Lung (tissue), 11 donors: ENCODE measurements at regions not wholly inside any gene's neighbourhood (a gene's known extent, or its start where the extent isn't known, plus 50 kb on each side); places are given as distances from the start of the nearest gene placed in this dataset.

Experiments
- ATAC-seq: fragments of 200-7000 bp; cut with Tn5 transposase; one replicate; pipeline ENCODE4 v1.9.1; 2020; ENCODE audit warnings: moderate number of reproducible peaks; ENCODE audit not compliant: insufficient read depth, low FRiP score
- DNase-seq, 3 donors: peaks; one replicate each; pipeline ENCODE4 v3.0.0-alpha.2; 2013 to 2017
- H3K27ac ChIP-seq, 2 donors: one replicate each; pipeline ENCODE4 v1.5.1; 2013; ENCODE audit warnings: mild to moderate bottlenecking in 2 of 2, moderate library complexity in 2 of 2, control low read depth in 1 of 2, inconsistent platforms in 1 of 2, low read depth in 1 of 2, low read length in 1 of 2
- H3K27me3 ChIP-seq, 3 donors: one replicate each; pipeline ENCODE4 v1.5.1; 2013; ENCODE audit warnings: low read length in 2 of 3; ENCODE audit not compliant: control insufficient read depth in 3 of 3, insufficient read depth in 3 of 3
- H3K36me3 ChIP-seq, 4 donors: one replicate each; pipeline ENCODE4 v1.5.1; 2013; ENCODE audit warnings: low read length in 4 of 4, mild to moderate bottlenecking in 1 of 4, moderate library complexity in 1 of 4; ENCODE audit not compliant: control insufficient read depth in 4 of 4, insufficient read depth in 4 of 4
- H3K4me1 ChIP-seq, 5 donors: one replicate each; pipeline ENCODE4 v1.5.1; 2013; ENCODE audit warnings: low read length in 5 of 5, mild to moderate bottlenecking in 2 of 5, moderate library complexity in 1 of 5; ENCODE audit not compliant: control insufficient read depth in 5 of 5, insufficient read depth in 5 of 5
- H3K4me3 ChIP-seq: one replicate; pipeline ENCODE4 v1.5.1; 2013; ENCODE audit warnings: mild to moderate bottlenecking, control low read depth, moderate library complexity
- H3K9ac ChIP-seq, 2 donors: one replicate each; pipeline ENCODE4 v1.5.1; 2013; ENCODE audit warnings: low read length in 2 of 2, control low read depth in 1 of 2; ENCODE audit not compliant: insufficient read depth in 1 of 2
- H3K9me3 ChIP-seq, 4 donors: one replicate each; pipeline ENCODE4 v1.5.1; 2013; ENCODE audit warnings: low read length in 3 of 4, mild to moderate bottlenecking in 1 of 4, moderate library complexity in 1 of 4; ENCODE audit not compliant: control insufficient read depth in 4 of 4, insufficient read depth in 3 of 4
- WGBS, 2 donors: extraction: QIAGEN DNeasy Blood & Tissue Kit; methylation state at CpG; one replicate each; pipeline ENCODE4 v1.1.7; 2013; 5-methylcytosine and 5-hydroxymethylcytosine counted together
- TF ChIP-seq, protein P1 (sequence below): IDR thresholded peaks from 2 replicates; pipeline ENCODE4 v1.5.1; 2012; ENCODE audit warnings: mild to moderate bottlenecking; ENCODE audit errors: control extremely low read depth, extremely low read depth
- donor health status: control.
- donor health status: control.
- donor health status: Bipolar disorder and iron deficiency.
- donor health status: healthy.
- donor health status: DM: yes; HTN: yes; CAD: no.

DNA sequence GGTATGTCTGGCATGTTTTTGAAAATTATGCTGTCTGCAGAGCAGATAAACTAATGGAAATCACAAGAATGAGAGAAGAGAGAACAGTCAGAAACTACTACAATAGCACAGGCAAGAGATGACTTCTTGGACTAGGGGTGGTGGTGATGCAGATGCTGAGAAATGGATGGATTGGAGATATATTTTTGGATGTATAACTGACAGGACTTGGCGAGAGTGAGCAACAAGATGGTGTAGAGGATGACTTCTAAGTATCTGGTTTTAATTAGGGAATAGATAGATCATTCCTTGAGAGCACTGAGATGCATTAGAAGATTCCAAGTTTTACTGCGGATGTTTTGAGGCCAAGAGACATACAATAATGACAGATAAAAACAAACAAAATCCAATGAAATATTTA is 328.2 kb downstream of the PID1 start:
- 87 to 92% methylated on average over 2 of the region's 2 CpGs for WGBS, 2 donors
- Histone ChIP-seq H3K9ac (no peak overlapping the region), H3K4me1 (peaks cover 0 to 3% (median 0%) of the 10 kb centered on the region in 5 donors), H3K4me3 (no peak overlapping the region), H3K27ac (no peak overlapping the region), H3K36me3 (no peaks in the 10 kb centered on the region), H3K27me3 (no peaks in the 10 kb centered on the region), H3K9me3 (peaks cover 0 to 2% (median 0%) of the 10 kb centered on the region in 4 donors)
- TF ChIP-seq, protein P1, sequence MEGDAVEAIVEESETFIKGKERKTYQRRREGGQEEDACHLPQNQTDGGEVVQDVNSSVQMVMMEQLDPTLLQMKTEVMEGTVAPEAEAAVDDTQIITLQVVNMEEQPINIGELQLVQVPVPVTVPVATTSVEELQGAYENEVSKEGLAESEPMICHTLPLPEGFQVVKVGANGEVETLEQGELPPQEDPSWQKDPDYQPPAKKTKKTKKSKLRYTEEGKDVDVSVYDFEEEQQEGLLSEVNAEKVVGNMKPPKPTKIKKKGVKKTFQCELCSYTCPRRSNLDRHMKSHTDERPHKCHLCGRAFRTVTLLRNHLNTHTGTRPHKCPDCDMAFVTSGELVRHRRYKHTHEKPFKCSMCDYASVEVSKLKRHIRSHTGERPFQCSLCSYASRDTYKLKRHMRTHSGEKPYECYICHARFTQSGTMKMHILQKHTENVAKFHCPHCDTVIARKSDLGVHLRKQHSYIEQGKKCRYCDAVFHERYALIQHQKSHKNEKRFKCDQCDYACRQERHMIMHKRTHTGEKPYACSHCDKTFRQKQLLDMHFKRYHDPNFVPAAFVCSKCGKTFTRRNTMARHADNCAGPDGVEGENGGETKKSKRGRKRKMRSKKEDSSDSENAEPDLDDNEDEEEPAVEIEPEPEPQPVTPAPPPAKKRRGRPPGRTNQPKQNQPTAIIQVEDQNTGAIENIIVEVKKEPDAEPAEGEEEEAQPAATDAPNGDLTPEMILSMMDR = no peak
- ATAC-seq (no peak), DNase-seq (no peak)

DNA sequence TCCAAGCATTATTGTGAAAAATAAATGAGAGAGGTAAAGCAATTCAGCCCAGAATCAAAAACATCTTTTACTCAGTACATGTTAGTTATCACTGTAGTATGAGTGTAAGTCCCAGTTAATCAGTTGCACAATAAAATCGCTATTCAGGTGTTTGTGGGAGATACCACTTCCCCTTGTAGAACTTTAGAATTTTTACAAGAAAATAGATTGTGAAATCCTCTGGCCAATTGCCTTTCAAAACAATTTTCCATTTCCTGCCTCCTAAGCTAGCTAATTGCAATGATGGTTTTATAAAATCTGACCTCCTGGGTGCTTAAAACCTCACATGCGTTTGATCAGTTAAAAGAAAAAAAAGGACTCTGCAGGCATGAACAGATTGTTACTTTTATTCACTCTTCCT is 332.5 kb downstream of the PID1 start:
- WGBS, 2 donors = 39 to 51% methylated on average over 2 of the region's 2 CpGs
- peaks cover 0 to 3% (median 0%) of the 10 kb centered on the region in 5 donors for H3K4me1 ChIP-seq
- no peaks in the 10 kb centered on the region for H3K36me3 ChIP-seq
- no peak overlapping the region for H3K9ac ChIP-seq
- ATAC-seq (no peak), DNase-seq (peak in 2 of 3 donors; percentile 29 to 69)
- peaks cover 0 to 5% (median 3%) of the 10 kb centered on the region in 4 donors for H3K9me3 ChIP-seq
- no peak overlapping the region for H3K27ac ChIP-seq
- TF ChIP-seq, protein P1 = no peak
- no peak overlapping the region for H3K4me3 ChIP-seq
- no peaks in the 10 kb centered on the region for H3K27me3 ChIP-seq

DNA sequence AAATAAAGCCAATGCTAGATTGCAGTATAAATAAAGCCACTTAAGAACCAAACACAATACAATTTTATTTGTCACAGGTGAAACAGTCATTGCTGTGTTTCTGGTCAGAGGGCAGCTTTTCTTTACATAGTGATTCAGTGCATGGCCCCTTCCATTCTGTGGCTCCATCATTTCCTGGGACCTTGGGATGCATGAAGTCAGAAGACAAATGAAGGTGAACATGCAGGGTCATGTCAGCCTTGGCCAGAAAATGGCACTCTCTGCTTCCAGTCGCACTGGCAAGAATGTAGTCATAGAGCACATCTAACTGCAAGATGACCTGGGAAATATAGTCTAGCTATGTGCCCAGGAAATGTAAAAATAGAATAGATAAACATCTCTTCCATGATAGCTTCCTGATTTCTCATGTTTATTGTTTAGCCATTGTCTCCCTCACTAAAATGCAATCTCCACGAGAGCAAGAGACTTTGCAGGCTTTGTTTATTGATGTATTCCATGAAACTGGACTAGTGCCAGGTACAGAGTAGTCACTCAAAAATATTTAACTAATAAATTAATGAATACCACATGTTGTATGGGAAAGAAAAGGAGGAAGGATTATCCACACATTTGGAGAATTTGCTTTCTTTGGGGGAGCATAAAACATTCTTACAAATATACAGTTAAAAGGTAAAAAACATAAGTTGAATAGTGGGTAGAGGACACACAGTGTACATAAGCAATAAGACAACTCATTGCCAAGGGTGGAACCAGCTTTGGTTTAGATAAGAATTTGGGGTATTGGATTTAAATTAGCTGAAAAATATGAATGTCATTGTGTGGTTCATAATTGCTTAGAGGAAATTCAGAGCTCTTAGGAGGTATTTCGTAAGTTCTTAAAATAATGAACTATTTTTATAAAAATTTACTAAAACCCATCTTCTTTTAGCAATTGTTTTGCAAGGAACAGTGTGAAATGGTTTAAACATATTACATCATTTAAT is 343.8 kb downstream of the PID1 start:
- WGBS, 2 donors = 54 to 58% methylated on average over 3 of the region's 3 CpGs
- TF ChIP-seq, protein P1 = no peak
- Histone ChIP-seq H3K9me3 (no peaks in the 10 kb centered on the region), H3K4me1 (peaks cover 0 to 3% (median 0%) of the 10 kb centered on the region in 5 donors), H3K36me3 (no peaks in the 10 kb centered on the region), H3K27me3 (no peaks in the 10 kb centered on the region), H3K4me3 (no peak overlapping the region), H3K9ac (no peak overlapping the region), H3K27ac (no peak overlapping the region)
- no peak for DNase-seq
- no peak for ATAC-seq
